GM20000 (cell line): ENCODE measurements at regions not wholly inside any gene's neighbourhood (a gene's known extent, or its start where the extent isn't known, plus 50 kb on each side); places are given as distances from the start of the nearest gene placed in this dataset.

Experiments
- DNase-seq: peaks from one replicate; pipeline ENCODE4 v3.0.0; 2012; ENCODE audit warnings: low spot score
- CTCF ChIP-seq: IDR thresholded peaks from 2 replicates; pipeline ENCODE4 v1.5.1; 2012; ENCODE audit warnings: mild to moderate bottlenecking, control low read depth; ENCODE audit errors: extremely low read depth, missing control alignments

GRCh38 chr4:116849620-116850019 is 235.8 kb downstream of the TRAM1L1 start:
- no peak for DNase-seq
- no peak for TF ChIP-seq CTCF

- no peak for TF ChIP-seq CTCF
- no peak for DNase-seq
Observed at GRCh38 chr4:116847616-116848015, 237.8 kb downstream of the TRAM1L1 start.

GRCh38 chr4:116839826-116840225 is 245.6 kb downstream of the TRAM1L1 start:
- no peak for TF ChIP-seq CTCF
- no peak for DNase-seq

- no peak for TF ChIP-seq CTCF
- no peak for DNase-seq
Observed at GRCh38 chr4:116838609-116839008, 246.8 kb downstream of the TRAM1L1 start.

GRCh38 chr4:116829187-116829586 is 256.2 kb downstream of the TRAM1L1 start:
- DNase-seq = no peak
- no peak for TF ChIP-seq CTCF

GRCh38 chr4:116824172-116824571 is 261.2 kb downstream of the TRAM1L1 start:
- no peak for TF ChIP-seq CTCF
- no peak for DNase-seq

- DNase-seq = no peak
- TF ChIP-seq CTCF = no peak
Observed at GRCh38 chr4:116811730-116812129, 273.6 kb downstream of the TRAM1L1 start.
